Keratinocyte (primary cell): ENCODE measurements at regions not wholly inside any gene's neighbourhood (a gene's known extent, or its start where the extent isn't known, plus 50 kb on each side); places are given as distances from the start of the nearest gene placed in this dataset.

Experiments used
- DNase-seq: peaks from one replicate; pipeline ENCODE4 v3.0.0-alpha.2; 2011; ENCODE audit warnings: low read depth, missing footprints, low spot score
- FAIRE-seq: peaks from 2 replicates; lab custom pipeline; 2011; peaks lifted over from hg19 to GRCh38; lab: Jason Lieb, UNC
- H2AFZ ChIP-seq: 2 replicates; pipeline ENCODE4 v1.6.0; 2012; ENCODE audit warnings: low read length, control low read depth, inconsistent platforms; ENCODE audit not compliant: control insufficient read depth
- H3K27ac ChIP-seq: 2 replicates; pipeline ENCODE4 v1.5.1; 2011; ENCODE audit warnings: low read length; ENCODE audit not compliant: control insufficient read depth, insufficient read depth
- H3K27me3 ChIP-seq: 3 replicates; pipeline ENCODE4 v1.6.0; 2011; ENCODE audit warnings: low read length; ENCODE audit not compliant: control insufficient read depth, insufficient read depth; ENCODE audit errors: extremely low read depth
- H3K36me3 ChIP-seq, 2 experiments: 2 replicates in 1 of 2; 3 replicates in 1 of 2; pipeline ENCODE4 v1.5.1; 2011; ENCODE audit warnings: low read length in 2 of 2, mild to moderate bottlenecking in 1 of 2; ENCODE audit not compliant: control insufficient read depth in 2 of 2, insufficient read depth in 2 of 2; ENCODE audit errors: extremely low read depth in 1 of 2
- H3K4me1 ChIP-seq: 3 replicates; pipeline ENCODE4 v1.5.1; 2011; ENCODE audit warnings: low read length; ENCODE audit not compliant: control insufficient read depth, insufficient read depth; ENCODE audit errors: extremely low read depth
- H3K4me2 ChIP-seq: 3 replicates; pipeline ENCODE4 v1.6.0; 2011; ENCODE audit warnings: low read depth, low read length; ENCODE audit not compliant: control insufficient read depth, insufficient read depth; ENCODE audit errors: extremely low read depth
- H3K4me3 ChIP-seq, 3 experiments: fragments of 200-600 bp in 1 of 3; sonication (generic) in 1 of 3; 2 replicates in 2 of 3; 3 replicates in 1 of 3; pipeline ENCODE4 v1.5.1; 2011 to 2016; ENCODE audit warnings: low read length in 3 of 3, mild to moderate bottlenecking in 3 of 3, control low read depth in 2 of 3, inconsistent platforms in 1 of 3, low read depth in 1 of 3, mixed read lengths in 1 of 3, mixed run types in 1 of 3, moderate library complexity in 1 of 3; ENCODE audit not compliant: control insufficient read depth in 2 of 3, insufficient read depth in 2 of 3; ENCODE audit errors: extremely low read depth in 1 of 3
- H3K79me2 ChIP-seq: 2 replicates; pipeline ENCODE4 v1.6.0; 2012; ENCODE audit warnings: low read length; ENCODE audit not compliant: control insufficient read depth, insufficient read depth
- H3K9ac ChIP-seq: 3 replicates; pipeline ENCODE4 v1.6.0; 2011; ENCODE audit warnings: low read length; ENCODE audit not compliant: control insufficient read depth, insufficient read depth; ENCODE audit errors: extremely low read depth
- H3K9me1 ChIP-seq: 3 replicates; pipeline ENCODE4 v1.6.0; 2011; ENCODE audit warnings: low read length; ENCODE audit not compliant: control insufficient read depth, insufficient read depth; ENCODE audit errors: extremely low read depth
- H3K9me3 ChIP-seq: 2 replicates; pipeline ENCODE4 v1.5.1; 2012; ENCODE audit warnings: low read depth, low read length; ENCODE audit not compliant: control insufficient read depth
- H4K20me1 ChIP-seq: 3 replicates; pipeline ENCODE4 v1.6.0; 2011; ENCODE audit warnings: low read length; ENCODE audit not compliant: control insufficient read depth, insufficient read depth; ENCODE audit errors: extremely low read depth
- CTCF ChIP-seq, 3 experiments: IDR thresholded peaks in 1 of 3; conservative IDR thresholded peaks in 1 of 3; optimal IDR thresholded peaks in 1 of 3; 2 replicates in 2 of 3; 3 replicates in 1 of 3; pipeline versions ENCODE3 to v1.5.1; 2011; ENCODE audit warnings: low read length in 3 of 3, mild to moderate bottlenecking in 3 of 3, moderate library complexity in 2 of 3, control low read depth in 1 of 3, inconsistent platforms in 1 of 3; ENCODE audit not compliant: insufficient read depth in 2 of 3; ENCODE audit errors: extremely low read depth in 1 of 3
- EZH2 ChIP-seq: IDR thresholded peaks from one replicate; pipeline ENCODE4 v1.6.1; 2012; ENCODE audit warnings: inconsistent platforms, mild to moderate bottlenecking, low read length, moderate library complexity
- dilution Hi-C: fragments of 300-500 bp; cut with MboI; formaldehyde crosslinking; loops from one replicate; pipeline ENCODE4 v1.7.0; 2020; ENCODE audit warnings: low sequenced_read_pairs; ENCODE audit not compliant: extremely low pct_ligation_motif_present

- Histone ChIP-seq H3K4me3 (no peak overlapping the region), H3K4me2 (no peak overlapping the region), H3K79me2 (no peaks in the 10 kb centered on the region), H2AFZ (no peak overlapping the region), H3K36me3 (no peaks in the 10 kb centered on the region), H3K27ac (no peak overlapping the region), H3K4me1 (no peaks in the 10 kb centered on the region), H3K27me3 (no peaks in the 10 kb centered on the region), H3K9me1 (no peaks in the 10 kb centered on the region), H3K9ac (no peak overlapping the region), H4K20me1 (no peaks in the 10 kb centered on the region), H3K9me3 (no peaks in the 10 kb centered on the region)
- TF ChIP-seq CTCF (optimal IDR thresholded peaks at IDR 0.05 in 1 of 3, IDR thresholded peaks at IDR 0.05 in 1 of 3, conservative IDR thresholded peaks at IDR 0.05 in 1 of 3; ENCODE audit: extremely low read depth in 1 of 3, insufficient read depth in 2 of 3, low read length in 3 of 3) (no peak), EZH2 (no peak)
- DNase-seq (no peak), FAIRE-seq (no peak)
- dilution Hi-C loops, result no loop called here
Observed at GRCh38 chr6:137685798-137686375, 181.2 kb upstream of the TNFAIP3 start.

- H2AFZ ChIP-seq, result no peak overlapping the region
Observed at GRCh38 chr6:137687818-137688217, 179.2 kb upstream of the TNFAIP3 start.

More at GRCh38 chr6:137687818-137688217, 179.2 kb upstream of the TNFAIP3 start:
- Histone ChIP-seq H3K4me3 (no peak overlapping the region), H3K27ac (no peak overlapping the region), H3K79me2 (no peaks in the 10 kb centered on the region), H3K9ac (no peak overlapping the region), H3K4me1 (peaks cover 3% of the 10 kb centered on the region), H4K20me1 (no peaks in the 10 kb centered on the region), H3K9me1 (no peaks in the 10 kb centered on the region), H3K27me3 (no peaks in the 10 kb centered on the region), H3K36me3 (no peaks in the 10 kb centered on the region), H3K9me3 (no peaks in the 10 kb centered on the region), H3K4me2 (no peak overlapping the region)
- TF ChIP-seq EZH2 (no peak), CTCF (optimal IDR thresholded peaks at IDR 0.05 in 1 of 3, IDR thresholded peaks at IDR 0.05 in 1 of 3, conservative IDR thresholded peaks at IDR 0.05 in 1 of 3; ENCODE audit: extremely low read depth in 1 of 3, insufficient read depth in 2 of 3, low read length in 3 of 3) (no peak)
- FAIRE-seq (no peak), DNase-seq (no peak)
- dilution Hi-C loops, result no loop called here
